LNCaP clone FGC (cell line): ENCODE measurements at regions not wholly inside any gene's neighbourhood (a gene's known extent, or its start where the extent isn't known, plus 50 kb on each side); places are given as distances from the start of the nearest gene placed in this dataset.
"Not testable (repeated sequence)": the region's sequence is repeated elsewhere in the genome, so short reads cannot be mapped to it uniquely, and the experiment has no call there.

Source experiments
- DNase-seq: peaks from one replicate; pipeline ENCODE4 v3.0.0-alpha.2; 2011; ENCODE audit warnings: low read depth
- H3K4me3 ChIP-seq: 2 replicates; pipeline ENCODE4 v1.5.1; 2011; ENCODE audit warnings: mild to moderate bottlenecking, low read depth, low read length, control low read depth
- CTCF ChIP-seq: IDR thresholded peaks from 2 replicates; pipeline ENCODE4 v1.5.1; 2012; ENCODE audit warnings: mild to moderate bottlenecking; ENCODE audit not compliant: control insufficient read depth, insufficient read depth; ENCODE audit errors: extremely low read depth

- TF ChIP-seq CTCF: no peak
- no peak overlapping the region for H3K4me3 ChIP-seq
- DNase-seq: peak; percentile 18
These were observed 116.5 kb downstream of the SLITRK1 start for GRCh38 chr13:83765796-83766195.

DNA sequence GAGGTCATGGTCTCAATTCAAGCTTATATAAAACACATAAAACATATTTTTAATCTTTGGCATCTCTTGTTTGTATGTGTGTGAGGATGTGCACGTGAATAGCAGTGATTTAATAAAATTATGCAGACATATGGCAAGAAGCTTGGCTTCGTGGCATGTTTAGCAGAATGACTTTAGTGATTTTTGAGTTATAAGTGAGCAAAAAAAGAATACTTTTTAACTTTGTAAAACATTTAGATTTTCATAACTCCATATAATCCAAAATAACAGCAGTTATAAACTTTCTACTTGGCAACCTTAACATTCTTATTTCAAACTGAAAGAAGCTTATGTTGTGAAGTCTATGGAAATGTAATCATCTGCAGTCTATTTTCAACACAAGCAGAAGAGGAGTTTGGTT is 120.6 kb downstream of the SLITRK1 start:
- no peak for TF ChIP-seq CTCF
- no peak overlapping the region for H3K4me3 ChIP-seq
- DNase-seq: no peak

DNA sequence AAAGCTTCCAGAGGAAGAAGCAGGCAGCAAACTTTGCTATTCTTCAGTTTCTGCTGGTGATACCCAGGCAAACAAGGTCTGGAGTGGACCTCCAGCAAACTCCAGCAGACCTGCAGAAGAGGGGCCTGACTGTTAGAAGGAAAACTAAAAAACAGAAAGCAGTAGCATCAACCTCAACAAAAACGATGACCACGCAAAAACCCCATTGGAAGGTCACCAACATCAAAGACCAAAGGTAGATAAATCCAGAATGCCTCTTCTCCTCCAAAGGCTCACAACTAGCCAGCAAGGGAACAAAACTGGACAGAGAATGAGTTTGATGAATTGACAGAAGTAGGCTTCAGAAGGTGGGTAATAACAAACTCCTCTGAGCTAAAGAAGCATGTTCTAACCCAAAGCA is 127.1 kb downstream of the SLITRK1 start:
- not testable (repeated sequence) for DNase-seq, H3K4me3 ChIP-seq

DNA sequence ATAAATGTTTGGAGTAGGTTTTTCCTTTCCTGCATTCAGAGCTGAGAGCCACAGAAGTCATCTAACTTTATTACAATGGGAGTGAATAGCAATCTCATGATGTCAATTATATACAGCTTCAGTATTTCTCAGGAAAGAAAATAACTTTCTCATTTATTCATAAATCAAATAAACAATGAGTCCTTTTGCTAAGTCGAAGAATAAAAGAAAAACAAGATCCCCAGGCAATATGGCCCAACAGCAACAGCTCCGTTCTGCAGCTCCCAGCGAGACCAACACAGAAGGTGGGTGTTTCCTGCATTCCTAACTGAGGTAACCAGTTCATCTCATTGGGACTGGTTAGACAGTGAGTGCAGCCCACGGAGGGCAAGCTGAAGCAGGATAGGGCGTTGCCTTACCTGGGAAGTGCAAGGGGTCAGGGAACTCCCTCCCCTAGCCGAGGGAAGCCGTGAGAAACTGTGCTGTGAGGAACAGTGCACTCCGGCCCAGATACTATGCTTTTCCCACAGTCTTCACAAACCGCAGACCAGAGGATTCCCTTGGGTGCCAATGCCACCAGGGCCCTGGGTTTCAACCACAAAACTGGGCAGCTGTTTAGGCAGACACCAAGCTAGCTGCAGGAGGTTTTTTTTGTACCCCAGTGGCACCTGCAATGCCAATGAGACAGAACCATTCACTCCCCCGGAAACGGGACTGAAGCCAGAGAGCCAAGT is 128.2 kb downstream of the SLITRK1 start:
- no peak for DNase-seq
- H3K4me3 ChIP-seq: no peak overlapping the region
- TF ChIP-seq CTCF: no peak

GRCh38 chr13:83752141-83752540 is 130.1 kb downstream of the SLITRK1 start:
- TF ChIP-seq CTCF: no peak
- DNase-seq: no peak
- no peak overlapping the region for H3K4me3 ChIP-seq

DNA sequence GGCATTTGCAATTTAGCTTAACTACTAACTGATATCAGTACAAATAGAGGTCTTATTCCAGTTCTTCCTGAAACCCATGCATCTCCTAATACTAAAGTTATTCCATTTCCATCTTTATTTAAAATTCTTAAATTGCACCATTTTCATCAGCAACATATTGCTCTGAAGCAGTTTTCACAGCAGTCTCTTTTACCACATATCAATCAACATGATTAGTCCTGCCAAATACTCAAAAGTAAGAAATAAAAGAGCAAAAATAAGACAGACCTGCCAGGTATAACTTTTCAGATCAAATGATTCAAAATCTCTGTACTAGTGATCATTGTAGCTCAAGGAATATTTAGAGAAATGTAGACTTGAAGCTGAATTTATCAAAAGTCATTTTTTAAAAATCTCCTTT is 141.7 kb downstream of the SLITRK1 start:
- no peak for TF ChIP-seq CTCF
- DNase-seq: no peak
- H3K4me3 ChIP-seq: no peak overlapping the region

- DNase-seq: no peak
- H3K4me3 ChIP-seq: no peak overlapping the region
- TF ChIP-seq CTCF: no peak
These were observed 143.9 kb downstream of the SLITRK1 start for GRCh38 chr13:83738407-83738806.

DNA sequence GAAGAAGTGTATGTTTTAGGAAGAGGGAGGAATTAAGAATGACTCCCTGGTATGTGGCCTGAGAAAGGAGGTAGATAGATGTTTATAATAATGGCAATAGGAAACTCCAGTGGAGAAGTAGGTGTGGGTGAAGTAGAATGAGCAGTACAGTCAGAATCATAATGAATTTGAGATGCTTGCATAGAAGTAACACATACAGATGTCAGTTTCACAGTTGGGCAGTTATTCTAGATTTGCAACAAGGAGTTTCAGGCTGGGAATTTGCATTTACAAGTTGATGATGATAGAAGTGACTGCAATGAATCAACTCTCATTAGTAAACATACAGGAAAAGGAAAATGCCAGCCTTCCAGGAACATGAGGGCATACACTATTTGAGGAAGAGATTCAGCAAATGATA is 149.0 kb downstream of the SLITRK1 start:
- no peak for TF ChIP-seq CTCF
- no peak overlapping the region for H3K4me3 ChIP-seq

More for the DNA sequence above, 149.0 kb downstream of the SLITRK1 start:
- no peak for DNase-seq
